ENCODE measurements at regions not wholly inside any gene's neighbourhood (a gene's known extent, or its start where the extent isn't known, plus 50 kb on each side); places are given as distances from the start of the nearest gene placed in this dataset.

DNA sequence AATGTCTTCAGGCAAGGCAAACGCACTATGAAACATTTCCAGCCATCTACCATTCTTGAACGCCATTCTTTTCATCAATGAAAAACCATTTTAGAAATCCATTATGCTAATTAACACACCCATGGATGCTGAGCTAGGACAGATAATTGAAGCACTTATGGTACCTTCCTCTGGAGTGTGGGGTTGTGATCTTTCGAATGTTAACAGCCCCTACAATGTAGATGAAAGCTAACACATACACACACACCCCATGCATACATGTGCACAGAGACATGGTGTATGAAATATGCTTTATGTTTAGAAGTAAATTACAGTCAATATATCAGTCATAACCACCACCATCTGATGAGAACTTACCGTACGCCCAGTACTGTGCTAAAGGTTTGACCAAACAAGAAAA is 189.1 kb downstream of the SHQ1 start:
- Histone ChIP-seq H3K27me3 (ENCODE audit: control insufficient read depth, insufficient read depth, low read length) (no peaks in the 10 kb centered on the region), H3K36me3 (ENCODE audit: control insufficient read depth, insufficient read depth, low read length) (no peaks in the 10 kb centered on the region), H3K4me1 (ENCODE audit: control insufficient read depth, insufficient read depth, low read length) (peaks cover 19% of the 10 kb centered on the region), H3K9me3 (ENCODE audit: control insufficient read depth, insufficient read depth, low read depth, low read length) (no peaks in the 10 kb centered on the region), H3K4me3 (ENCODE audit: low read depth in 2 of 2, low read length in 2 of 2) (no peak overlapping the region), H3K27ac (ENCODE audit: low read length) (no peak overlapping the region)
- ChIA-PET POLR2A (no interaction called here), CTCF (no interaction called here)
- intact Hi-C loops (cut with micrococcal nuclease; ENCODE audit: unreplicated experiment): no loop called here
- no peak for DNase-seq (ENCODE audit: low read depth, low spot score)
- BruUV-seq (replicated peaks): no TSS peak
- no peak for ATAC-seq
- TF ChIP-seq POLR2AphosphoS5 (IDR thresholded peaks at IDR 0.05; ENCODE audit: low read depth, low read length) (no peak), TCF7L2 (IDR thresholded peaks at IDR 0.05; ENCODE audit: low read depth, low read length) (no peak), SIN3A (IDR thresholded peaks at IDR 0.05; ENCODE audit: borderline replicate concordance, insufficient read depth, low read depth, low read length) (no peak)
- TF ChIP-seq, protein P1, sequence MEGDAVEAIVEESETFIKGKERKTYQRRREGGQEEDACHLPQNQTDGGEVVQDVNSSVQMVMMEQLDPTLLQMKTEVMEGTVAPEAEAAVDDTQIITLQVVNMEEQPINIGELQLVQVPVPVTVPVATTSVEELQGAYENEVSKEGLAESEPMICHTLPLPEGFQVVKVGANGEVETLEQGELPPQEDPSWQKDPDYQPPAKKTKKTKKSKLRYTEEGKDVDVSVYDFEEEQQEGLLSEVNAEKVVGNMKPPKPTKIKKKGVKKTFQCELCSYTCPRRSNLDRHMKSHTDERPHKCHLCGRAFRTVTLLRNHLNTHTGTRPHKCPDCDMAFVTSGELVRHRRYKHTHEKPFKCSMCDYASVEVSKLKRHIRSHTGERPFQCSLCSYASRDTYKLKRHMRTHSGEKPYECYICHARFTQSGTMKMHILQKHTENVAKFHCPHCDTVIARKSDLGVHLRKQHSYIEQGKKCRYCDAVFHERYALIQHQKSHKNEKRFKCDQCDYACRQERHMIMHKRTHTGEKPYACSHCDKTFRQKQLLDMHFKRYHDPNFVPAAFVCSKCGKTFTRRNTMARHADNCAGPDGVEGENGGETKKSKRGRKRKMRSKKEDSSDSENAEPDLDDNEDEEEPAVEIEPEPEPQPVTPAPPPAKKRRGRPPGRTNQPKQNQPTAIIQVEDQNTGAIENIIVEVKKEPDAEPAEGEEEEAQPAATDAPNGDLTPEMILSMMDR (IDR thresholded peaks at IDR 0.05): no peak
- TF ChIP-seq, protein P2, sequence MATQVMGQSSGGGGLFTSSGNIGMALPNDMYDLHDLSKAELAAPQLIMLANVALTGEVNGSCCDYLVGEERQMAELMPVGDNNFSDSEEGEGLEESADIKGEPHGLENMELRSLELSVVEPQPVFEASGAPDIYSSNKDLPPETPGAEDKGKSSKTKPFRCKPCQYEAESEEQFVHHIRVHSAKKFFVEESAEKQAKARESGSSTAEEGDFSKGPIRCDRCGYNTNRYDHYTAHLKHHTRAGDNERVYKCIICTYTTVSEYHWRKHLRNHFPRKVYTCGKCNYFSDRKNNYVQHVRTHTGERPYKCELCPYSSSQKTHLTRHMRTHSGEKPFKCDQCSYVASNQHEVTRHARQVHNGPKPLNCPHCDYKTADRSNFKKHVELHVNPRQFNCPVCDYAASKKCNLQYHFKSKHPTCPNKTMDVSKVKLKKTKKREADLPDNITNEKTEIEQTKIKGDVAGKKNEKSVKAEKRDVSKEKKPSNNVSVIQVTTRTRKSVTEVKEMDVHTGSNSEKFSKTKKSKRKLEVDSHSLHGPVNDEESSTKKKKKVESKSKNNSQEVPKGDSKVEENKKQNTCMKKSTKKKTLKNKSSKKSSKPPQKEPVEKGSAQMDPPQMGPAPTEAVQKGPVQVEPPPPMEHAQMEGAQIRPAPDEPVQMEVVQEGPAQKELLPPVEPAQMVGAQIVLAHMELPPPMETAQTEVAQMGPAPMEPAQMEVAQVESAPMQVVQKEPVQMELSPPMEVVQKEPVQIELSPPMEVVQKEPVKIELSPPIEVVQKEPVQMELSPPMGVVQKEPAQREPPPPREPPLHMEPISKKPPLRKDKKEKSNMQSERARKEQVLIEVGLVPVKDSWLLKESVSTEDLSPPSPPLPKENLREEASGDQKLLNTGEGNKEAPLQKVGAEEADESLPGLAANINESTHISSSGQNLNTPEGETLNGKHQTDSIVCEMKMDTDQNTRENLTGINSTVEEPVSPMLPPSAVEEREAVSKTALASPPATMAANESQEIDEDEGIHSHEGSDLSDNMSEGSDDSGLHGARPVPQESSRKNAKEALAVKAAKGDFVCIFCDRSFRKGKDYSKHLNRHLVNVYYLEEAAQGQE (IDR thresholded peaks at IDR 0.05; ENCODE audit: insufficient read depth in 1 of 2, low read depth in 2 of 2, low read length in 1 of 2): no peak
- in situ Hi-C loops (cut with HindIII; ENCODE audit: low pct_unique_long_range_greater_than_20kb, low sequenced_read_pairs): no loop called here

DNA sequence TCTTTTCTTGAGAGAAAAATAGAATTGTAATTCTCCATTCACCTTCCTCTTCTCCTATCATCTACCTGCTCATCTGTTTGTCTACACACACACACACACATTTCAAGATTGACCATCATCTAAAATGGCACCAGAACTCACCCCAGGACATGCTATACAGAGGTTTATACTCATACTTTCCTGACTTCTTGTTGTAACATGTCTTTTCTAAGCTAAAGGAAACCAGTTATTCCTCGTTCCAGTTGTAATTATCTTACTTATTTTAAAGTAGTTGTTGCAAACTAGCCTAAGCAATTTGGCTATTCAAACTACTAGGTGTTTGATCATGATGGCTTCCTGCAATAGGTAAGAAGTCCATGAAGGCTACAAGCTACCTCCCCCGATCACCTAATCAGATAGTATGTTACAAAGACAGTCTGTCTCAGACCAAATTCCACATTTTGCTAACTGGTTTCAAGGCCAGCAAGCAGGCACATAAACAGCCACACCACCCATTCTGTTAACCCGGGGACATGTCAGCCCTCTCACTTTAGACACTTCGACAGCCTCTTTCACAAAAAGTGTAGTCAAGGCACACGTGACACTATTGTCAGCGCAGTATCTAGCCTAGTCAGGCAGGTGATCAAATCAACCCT is 189.7 kb downstream of the SHQ1 start:
- ChIA-PET CTCF (no interaction called here), POLR2A (no interaction called here)
- H3K27ac ChIP-seq (ENCODE audit: low read length): no peak overlapping the region
- H3K4me3 ChIP-seq (ENCODE audit: low read depth in 2 of 2, low read length in 2 of 2): no peak overlapping the region
- TF ChIP-seq TCF7L2 (IDR thresholded peaks at IDR 0.05; ENCODE audit: low read depth, low read length): no peak
- TF ChIP-seq, protein P2 (IDR thresholded peaks at IDR 0.05; ENCODE audit: insufficient read depth in 1 of 2, low read depth in 2 of 2, low read length in 1 of 2): no peak
- no peak for TF ChIP-seq POLR2AphosphoS5 (IDR thresholded peaks at IDR 0.05; ENCODE audit: low read depth, low read length)
- TF ChIP-seq SIN3A (IDR thresholded peaks at IDR 0.05; ENCODE audit: borderline replicate concordance, insufficient read depth, low read depth, low read length): no peak
- TF ChIP-seq, protein P1 (IDR thresholded peaks at IDR 0.05): no peak
- H3K4me1 ChIP-seq (ENCODE audit: control insufficient read depth, insufficient read depth, low read length): peaks cover 19% of the 10 kb centered on the region
- intact Hi-C loops (cut with micrococcal nuclease; ENCODE audit: unreplicated experiment) (no loop called here), in situ Hi-C loops (cut with HindIII; ENCODE audit: low pct_unique_long_range_greater_than_20kb, low sequenced_read_pairs) (no loop called here)
- DNase-seq (ENCODE audit: low read depth, low spot score): no peak
- H3K36me3 ChIP-seq (ENCODE audit: control insufficient read depth, insufficient read depth, low read length): no peaks in the 10 kb centered on the region
- ATAC-seq: no peak
- H3K9me3 ChIP-seq (ENCODE audit: control insufficient read depth, insufficient read depth, low read depth, low read length): no peaks in the 10 kb centered on the region
- no TSS peak for BruUV-seq (replicated peaks)
- H3K27me3 ChIP-seq (ENCODE audit: control insufficient read depth, insufficient read depth, low read length): no peaks in the 10 kb centered on the region
